ENCODE measurements at regions not wholly inside any gene's neighbourhood (a gene's known extent, or its start where the extent isn't known, plus 50 kb on each side); places are given as distances from the start of the nearest gene placed in this dataset.

- CTCF ChIA-PET, result no interaction called here
- no peaks in the 10 kb centered on the region for H3K9me2 ChIP-seq
- TF ChIP-seq SMC3 (IDR thresholded peaks at IDR 0.05; ENCODE audit: low read depth, low read length) (no peak), ZBTB33 (IDR thresholded peaks at IDR 0.05; ENCODE audit: borderline replicate concordance, low read depth) (no peak), MEF2A (IDR thresholded peaks at IDR 0.05; ENCODE audit: borderline replicate concordance, low read depth) (no peak), SIN3A (IDR thresholded peaks at IDR 0.05; ENCODE audit: borderline replicate concordance, low read depth, low read length) (no peak), EZH2phosphoT487 (IDR thresholded peaks at IDR 0.05; ENCODE audit: borderline replicate concordance, low read depth) (no peak), RFX5 (IDR thresholded peaks at IDR 0.05; ENCODE audit: low read length) (no peak), RXRA (IDR thresholded peaks at IDR 0.05; ENCODE audit: borderline replicate concordance, low read depth) (no peak)
- TF ChIP-seq, protein P1, sequence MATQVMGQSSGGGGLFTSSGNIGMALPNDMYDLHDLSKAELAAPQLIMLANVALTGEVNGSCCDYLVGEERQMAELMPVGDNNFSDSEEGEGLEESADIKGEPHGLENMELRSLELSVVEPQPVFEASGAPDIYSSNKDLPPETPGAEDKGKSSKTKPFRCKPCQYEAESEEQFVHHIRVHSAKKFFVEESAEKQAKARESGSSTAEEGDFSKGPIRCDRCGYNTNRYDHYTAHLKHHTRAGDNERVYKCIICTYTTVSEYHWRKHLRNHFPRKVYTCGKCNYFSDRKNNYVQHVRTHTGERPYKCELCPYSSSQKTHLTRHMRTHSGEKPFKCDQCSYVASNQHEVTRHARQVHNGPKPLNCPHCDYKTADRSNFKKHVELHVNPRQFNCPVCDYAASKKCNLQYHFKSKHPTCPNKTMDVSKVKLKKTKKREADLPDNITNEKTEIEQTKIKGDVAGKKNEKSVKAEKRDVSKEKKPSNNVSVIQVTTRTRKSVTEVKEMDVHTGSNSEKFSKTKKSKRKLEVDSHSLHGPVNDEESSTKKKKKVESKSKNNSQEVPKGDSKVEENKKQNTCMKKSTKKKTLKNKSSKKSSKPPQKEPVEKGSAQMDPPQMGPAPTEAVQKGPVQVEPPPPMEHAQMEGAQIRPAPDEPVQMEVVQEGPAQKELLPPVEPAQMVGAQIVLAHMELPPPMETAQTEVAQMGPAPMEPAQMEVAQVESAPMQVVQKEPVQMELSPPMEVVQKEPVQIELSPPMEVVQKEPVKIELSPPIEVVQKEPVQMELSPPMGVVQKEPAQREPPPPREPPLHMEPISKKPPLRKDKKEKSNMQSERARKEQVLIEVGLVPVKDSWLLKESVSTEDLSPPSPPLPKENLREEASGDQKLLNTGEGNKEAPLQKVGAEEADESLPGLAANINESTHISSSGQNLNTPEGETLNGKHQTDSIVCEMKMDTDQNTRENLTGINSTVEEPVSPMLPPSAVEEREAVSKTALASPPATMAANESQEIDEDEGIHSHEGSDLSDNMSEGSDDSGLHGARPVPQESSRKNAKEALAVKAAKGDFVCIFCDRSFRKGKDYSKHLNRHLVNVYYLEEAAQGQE (IDR thresholded peaks at IDR 0.05; ENCODE audit: low read depth, low read length), result no peak
- no peak overlapping the region for H3K4me3 ChIP-seq (ENCODE audit: low read depth in 2 of 2, low read length in 1 of 2)
- no peaks in the 10 kb centered on the region for H3K9me3 ChIP-seq
- POLR2A ChIA-PET, result no interaction called here
- peaks cover 20% of the 10 kb centered on the region for H3F3A ChIP-seq (replicated peaks; ENCODE audit: insufficient read depth)
- DNase-seq, result no peak
- 0 out of 4 replicates have a peak, but pooled peaks cover 0 to 8% of the 10 kb centered on the region in 2 experiments for H3K4me1 ChIP-seq (ENCODE audit: control insufficient read depth in 1 of 2, insufficient read depth in 2 of 2, low read depth in 1 of 2, low read length in 1 of 2)
- no peak overlapping the region for H3K9ac ChIP-seq
- H3K4me2 ChIP-seq, result no peak overlapping the region
- no peaks in the 10 kb centered on the region for H3K79me2 ChIP-seq (ENCODE audit: insufficient read depth)
- H3K27ac ChIP-seq (ENCODE audit: low read depth in 2 of 2, low read length in 1 of 2), result peak overlapping the region in 1 of 2 experiments; percentile 84; a peak in 2 of 4 replicates
- H2AFZ ChIP-seq (ENCODE audit: low read depth), result no peak overlapping the region
- no peaks in the 10 kb centered on the region for H3K36me3 ChIP-seq (replicated peaks in 1 of 2; ENCODE audit: control insufficient read depth in 1 of 2, insufficient read depth in 2 of 2, low read length in 1 of 2)
- WGBS (ENCODE audit: low lambda C conversion rate), result 93% methylated on average over 4 of the region's 4 CpGs
- H3K27me3 ChIP-seq (ENCODE audit: insufficient read depth), result no peaks in the 10 kb centered on the region
- no peaks in the 10 kb centered on the region for H4K20me1 ChIP-seq (ENCODE audit: insufficient read depth)
Measured at GRCh38 chr12:68530299-68530698, 80.4 kb upstream of the RAP1B start.

GRCh38 chr12:68530965-68531364 is 79.7 kb upstream of the RAP1B start:
- Histone ChIP-seq H3F3A (replicated peaks; ENCODE audit: insufficient read depth) (peaks cover 20% of the 10 kb centered on the region), H3K9ac (no peak overlapping the region), H3K4me1 (ENCODE audit: control insufficient read depth in 1 of 2, insufficient read depth in 2 of 2, low read depth in 1 of 2, low read length in 1 of 2) (0 out of 4 replicates have a peak, but pooled peaks cover 0 to 8% of the 10 kb centered on the region in 2 experiments), H3K36me3 (replicated peaks in 1 of 2; ENCODE audit: control insufficient read depth in 1 of 2, insufficient read depth in 2 of 2, low read length in 1 of 2) (no peaks in the 10 kb centered on the region), H3K27ac (ENCODE audit: low read depth in 2 of 2, low read length in 1 of 2) (peak overlapping the region in 1 of 2 experiments; percentile 84; a peak in 3 of 4 replicates), H3K79me2 (ENCODE audit: insufficient read depth) (no peaks in the 10 kb centered on the region), H2AFZ (ENCODE audit: low read depth) (no peak overlapping the region), H3K4me3 (ENCODE audit: low read depth in 2 of 2, low read length in 1 of 2) (no peak overlapping the region), H3K9me3 (no peaks in the 10 kb centered on the region), H3K27me3 (ENCODE audit: insufficient read depth) (no peaks in the 10 kb centered on the region), H4K20me1 (ENCODE audit: insufficient read depth) (no peaks in the 10 kb centered on the region), H3K4me2 (peak overlapping the region; percentile 30; the same call in 1 of the 2 replicates), H3K9me2 (no peaks in the 10 kb centered on the region)
- 11% methylated on average over 1 of the region's 1 CpG for WGBS (ENCODE audit: low lambda C conversion rate)
- no peak for DNase-seq
- POLR2A ChIA-PET, result no interaction called here
- CTCF ChIA-PET, result interaction anchor here (0.7 to 1.0 kb wide), 2 partner anchors 22 to 78 kb away, joined by 3 read pairs; no protein-coding TSS in a partner anchor
- TF ChIP-seq TCF12 (IDR thresholded peaks at IDR 0.05) (peak; percentile 86), RXRA (IDR thresholded peaks at IDR 0.05; ENCODE audit: borderline replicate concordance, low read depth) (peak; percentile 49; the same call in 1 of the 2 replicates), JUND (IDR thresholded peaks at IDR 0.05) (peak; percentile 78), FOXM1 (IDR thresholded peaks at IDR 0.05; ENCODE audit: low read depth) (no peak), POLR2AphosphoS5 (IDR thresholded peaks at IDR 0.05; ENCODE audit: low read depth, low read length) (peak; percentile 47; the same call in 1 of the 2 replicates), EP300 (IDR thresholded peaks at IDR 0.05; ENCODE audit: borderline replicate concordance in 1 of 2, low read depth in 1 of 2, low read length in 1 of 2) (peak in 1 of 2 experiments; percentile 86; a peak in 2 of 4 replicates), MEF2A (IDR thresholded peaks at IDR 0.05; ENCODE audit: borderline replicate concordance, low read depth) (peak; percentile 38; the same call in 1 of the 2 replicates), ZBTB33 (IDR thresholded peaks at IDR 0.05; ENCODE audit: borderline replicate concordance, low read depth) (no peak), MXI1 (IDR thresholded peaks at IDR 0.05; ENCODE audit: low read depth, low read length) (no peak)
- TF ChIP-seq, protein P1 (IDR thresholded peaks at IDR 0.05; ENCODE audit: low read depth, low read length), result no peak
